Mesenchymal stem cell (in vitro differentiated cells and primary cell): ENCODE measurements at regions not wholly inside any gene's neighbourhood (a gene's known extent, or its start where the extent isn't known, plus 50 kb on each side); places are given as distances from the start of the nearest gene placed in this dataset.
A peak's percentile ranks its signal among the peaks of the same experiment; 100 is the strongest.

Experiments
- DNase-seq: peaks from one replicate; pipeline ENCODE4 v3.0.0-alpha.2; 2013
- H2AFZ ChIP-seq: one replicate; pipeline ENCODE4 v1.6.1; 2013; ENCODE audit warnings: low read depth, mild to moderate bottlenecking, control low read depth, inconsistent platforms, low read length, moderate library complexity
- H2AK5ac ChIP-seq: 2 replicates; pipeline ENCODE4 v1.6.1; 2013; ENCODE audit warnings: low read length, moderate library complexity, mild to moderate bottlenecking, inconsistent platforms; ENCODE audit not compliant: severe bottlenecking
- H2BK120ac ChIP-seq: one replicate; pipeline ENCODE4 v1.6.1; 2013; ENCODE audit warnings: low read depth, mild to moderate bottlenecking, inconsistent platforms, low read length, moderate library complexity
- H2BK12ac ChIP-seq, 2 experiments: one replicate each; pipeline ENCODE4 v1.6.1; 2013; ENCODE audit warnings: inconsistent platforms in 2 of 2, low read length in 2 of 2, mild to moderate bottlenecking in 2 of 2, moderate library complexity in 2 of 2, control low read depth in 1 of 2
- H2BK15ac ChIP-seq: one replicate; pipeline ENCODE4 v1.6.1; 2013; ENCODE audit warnings: mild to moderate bottlenecking, low read depth, inconsistent platforms; ENCODE audit not compliant: poor library complexity, severe bottlenecking
- H2BK5ac ChIP-seq: 2 replicates; pipeline ENCODE4 v1.6.1; 2013; ENCODE audit warnings: low read depth, mild to moderate bottlenecking, low read length, control low read depth, inconsistent platforms; ENCODE audit not compliant: poor library complexity, severe bottlenecking
- H3K14ac ChIP-seq, 2 experiments: one replicate each; pipeline ENCODE4 v1.6.1; 2013; ENCODE audit warnings: inconsistent platforms in 2 of 2, low read length in 2 of 2, control low read depth in 1 of 2, mild to moderate bottlenecking in 1 of 2, moderate library complexity in 1 of 2
- H3K18ac ChIP-seq, 2 experiments: one replicate each; pipeline ENCODE4 v1.6.1; 2013; ENCODE audit warnings: inconsistent platforms in 2 of 2, low read length in 2 of 2, control low read depth in 1 of 2, low read depth in 1 of 2, mild to moderate bottlenecking in 1 of 2
- H3K23ac ChIP-seq, 2 experiments: one replicate each; pipeline ENCODE4 v1.6.1; 2013; ENCODE audit warnings: inconsistent platforms in 2 of 2, low read length in 2 of 2, mild to moderate bottlenecking in 2 of 2, moderate library complexity in 2 of 2, control low read depth in 1 of 2
- H3K27ac ChIP-seq: 2 replicates; pipeline ENCODE4 v1.5.1; 2013; ENCODE audit warnings: mild to moderate bottlenecking, moderate library complexity, low read length, control low read depth, inconsistent platforms; ENCODE audit not compliant: poor library complexity, severe bottlenecking
- H3K27me3 ChIP-seq, 2 experiments: 2 replicates each; pipeline versions ENCODE4 v1.6.1 to v1.7.0; 2013; ENCODE audit warnings: low read length in 2 of 2, mild to moderate bottlenecking in 2 of 2, moderate library complexity in 2 of 2, control low read depth in 1 of 2, inconsistent platforms in 1 of 2; ENCODE audit not compliant: control insufficient read depth in 1 of 2, insufficient read depth in 1 of 2
- H3K36me3 ChIP-seq, 2 experiments: 2 replicates each; pipeline versions ENCODE4 v1.6.1 to v1.7.0; 2013; ENCODE audit warnings: low read length in 2 of 2, control low read depth in 1 of 2, inconsistent platforms in 1 of 2, low read depth in 1 of 2, mild to moderate bottlenecking in 1 of 2; ENCODE audit not compliant: insufficient read depth in 2 of 2, control insufficient read depth in 1 of 2
- H3K4ac ChIP-seq, 2 experiments: one replicate each; pipeline ENCODE4 v1.6.1; 2013; ENCODE audit warnings: inconsistent platforms in 2 of 2, low read length in 2 of 2, mild to moderate bottlenecking in 2 of 2, moderate library complexity in 2 of 2, control low read depth in 1 of 2, low read depth in 1 of 2
- H3K4me1 ChIP-seq: 2 replicates; pipeline ENCODE4 v1.6.1; 2013; ENCODE audit warnings: low read depth, low read length, control low read depth; ENCODE audit not compliant: control insufficient read depth, insufficient read depth
- H3K4me2 ChIP-seq: 2 replicates; pipeline ENCODE4 v1.6.1; 2013; ENCODE audit warnings: low read length, mild to moderate bottlenecking, inconsistent platforms; ENCODE audit not compliant: poor library complexity, severe bottlenecking
- H3K4me3 ChIP-seq, 2 experiments: 2 replicates each; pipeline versions ENCODE4 v1.5.1 to v1.7.0; 2013; ENCODE audit warnings: low read length in 2 of 2, mild to moderate bottlenecking in 2 of 2, control low read depth in 1 of 2, low read depth in 1 of 2; ENCODE audit not compliant: insufficient read depth in 1 of 2
- H3K79me1 ChIP-seq: replicated peaks from 2 replicates; pipeline ENCODE4 v1.6.1; 2013; ENCODE audit warnings: mild to moderate bottlenecking, control low read depth, low read length, inconsistent platforms; ENCODE audit not compliant: poor library complexity, severe bottlenecking
- H3K9ac ChIP-seq: 2 replicates; pipeline ENCODE4 v1.7.0; 2013; ENCODE audit warnings: mild to moderate bottlenecking, low read length, moderate library complexity
- H3K9me3 ChIP-seq: 2 replicates; pipeline ENCODE4 v1.7.0; 2013; ENCODE audit warnings: mild to moderate bottlenecking, low read length; ENCODE audit not compliant: control insufficient read depth
- H4K8ac ChIP-seq: one replicate; pipeline ENCODE4 v1.6.1; 2013; ENCODE audit warnings: inconsistent platforms, mild to moderate bottlenecking, low read length, moderate library complexity
- H4K91ac ChIP-seq: one replicate; pipeline ENCODE4 v1.6.1; 2013; ENCODE audit warnings: mild to moderate bottlenecking, low read length, inconsistent platforms
- WGBS: methylation state at CpG from one replicate; pipeline ENCODE4 v1.1.7; 2013; ENCODE audit warnings: mixed read lengths; 5-methylcytosine and 5-hydroxymethylcytosine counted together

DNA sequence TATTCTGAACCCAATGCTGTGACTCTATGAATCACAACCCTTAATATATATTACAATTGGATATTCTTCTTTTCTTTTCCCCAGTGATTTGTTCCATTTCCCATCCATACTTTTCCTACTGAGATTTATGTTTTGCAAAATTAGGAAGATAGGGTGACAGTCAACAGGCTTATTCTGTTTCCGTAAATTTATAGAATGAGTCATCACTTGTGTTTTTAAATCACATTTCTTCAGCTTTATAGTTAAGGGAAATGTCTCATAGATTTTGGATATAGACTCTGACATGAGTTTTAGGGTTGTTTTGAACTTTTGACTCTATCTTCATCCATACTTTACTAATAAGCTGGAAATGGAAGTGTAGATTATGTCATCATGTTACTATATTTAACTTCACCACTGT is 661.6 kb upstream of the FBXO33 start:
- no peaks in the 10 kb centered on the region for H3K9me3 ChIP-seq
- no peak overlapping the region for H2AK5ac ChIP-seq
- H3K18ac ChIP-seq, result no peak overlapping the region
- H3K79me1 ChIP-seq, result no peaks in the 10 kb centered on the region
- H3K9ac ChIP-seq, result no peak overlapping the region
- H3K4me3 ChIP-seq, result no peak overlapping the region
- H2AFZ ChIP-seq, result no peak overlapping the region
- H4K8ac ChIP-seq, result no peak overlapping the region
- no peak overlapping the region for H2BK12ac ChIP-seq
- no peaks in the 10 kb centered on the region for H3K36me3 ChIP-seq
- no peaks in the 10 kb centered on the region for H3K4me1 ChIP-seq
- H2BK5ac ChIP-seq, result no peak overlapping the region
- DNase-seq, result no peak
- no peaks in the 10 kb centered on the region for H3K27me3 ChIP-seq
- no peak overlapping the region for H3K14ac ChIP-seq
- H2BK15ac ChIP-seq, result no peak overlapping the region
- H2BK120ac ChIP-seq, result no peak overlapping the region
- no peak overlapping the region for H4K91ac ChIP-seq
- no peak overlapping the region for H3K4me2 ChIP-seq
- no CpG with 5 or more reads among the region's 1 CpG for WGBS
- no peak overlapping the region for H3K4ac ChIP-seq
- no peak overlapping the region for H3K23ac ChIP-seq
- H3K27ac ChIP-seq, result no peak overlapping the region

DNA sequence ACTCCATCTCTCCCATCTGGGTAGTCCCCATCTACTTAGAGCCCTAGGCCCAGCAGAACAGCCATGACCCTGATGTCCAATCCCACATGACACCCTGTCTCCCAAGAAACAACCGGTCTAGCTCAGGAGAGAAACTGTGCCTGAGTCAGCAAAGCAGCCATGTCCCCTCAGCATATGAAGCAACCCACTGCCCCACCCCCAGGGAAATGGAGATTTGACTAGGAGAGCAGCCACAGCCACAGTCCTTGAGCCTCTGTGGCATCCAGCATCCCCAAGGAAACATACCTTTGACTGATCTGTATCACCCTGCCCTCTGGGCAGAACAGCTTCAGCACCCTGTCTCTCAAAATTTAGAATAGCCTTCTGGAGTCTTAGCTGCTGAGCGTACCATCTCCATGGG is 641.9 kb upstream of the FBXO33 start:
- peaks cover 6% of the 10 kb centered on the region for H3K9me3 ChIP-seq
- no peak overlapping the region for H3K27ac ChIP-seq
- H4K91ac ChIP-seq, result no peak overlapping the region
- no peak overlapping the region for H3K4me2 ChIP-seq
- no peak for DNase-seq
- H2BK15ac ChIP-seq, result no peak overlapping the region
- H3K9ac ChIP-seq, result no peak overlapping the region
- no peak overlapping the region for H4K8ac ChIP-seq
- no peak overlapping the region for H3K14ac ChIP-seq
- H3K79me1 ChIP-seq, result no peaks in the 10 kb centered on the region
- no peak overlapping the region for H3K4me3 ChIP-seq
- H3K23ac ChIP-seq, result no peak overlapping the region
- no peak overlapping the region for H3K18ac ChIP-seq
- H2BK12ac ChIP-seq, result no peak overlapping the region
- H2AK5ac ChIP-seq, result no peak overlapping the region
- H3K36me3 ChIP-seq, result no peaks in the 10 kb centered on the region
- H2BK120ac ChIP-seq, result no peak overlapping the region
- H3K4ac ChIP-seq, result no peak overlapping the region
- H2BK5ac ChIP-seq, result no peak overlapping the region
- no peaks in the 10 kb centered on the region for H3K4me1 ChIP-seq
- 97% methylated on average over 2 of the region's 2 CpGs for WGBS
- no peak overlapping the region for H2AFZ ChIP-seq
- no peaks in the 10 kb centered on the region for H3K27me3 ChIP-seq

GRCh38 chr14:40072175-40072574 is 639.9 kb upstream of the FBXO33 start:
- no peak overlapping the region for H3K4me3 ChIP-seq
- no peak overlapping the region for H4K91ac ChIP-seq
- no peak overlapping the region for H3K18ac ChIP-seq
- no peak overlapping the region for H3K23ac ChIP-seq
- DNase-seq, result no peak
- peaks cover 6% of the 10 kb centered on the region for H3K9me3 ChIP-seq
- H4K8ac ChIP-seq, result no peak overlapping the region
- no peak overlapping the region for H2AK5ac ChIP-seq
- no peak overlapping the region for H3K4me2 ChIP-seq
- H3K4me1 ChIP-seq, result no peaks in the 10 kb centered on the region
- H3K14ac ChIP-seq, result no peak overlapping the region
- H2BK5ac ChIP-seq, result no peak overlapping the region
- H3K27me3 ChIP-seq, result no peaks in the 10 kb centered on the region
- H3K79me1 ChIP-seq, result no peaks in the 10 kb centered on the region
- H3K36me3 ChIP-seq, result no peaks in the 10 kb centered on the region
- no peak overlapping the region for H2BK120ac ChIP-seq
- no peak overlapping the region for H2AFZ ChIP-seq
- WGBS, result 100% methylated on average over 1 of the region's 1 CpG
- no peak overlapping the region for H3K4ac ChIP-seq
- no peak overlapping the region for H3K9ac ChIP-seq
- no peak overlapping the region for H2BK12ac ChIP-seq
- no peak overlapping the region for H3K27ac ChIP-seq
- H2BK15ac ChIP-seq, result no peak overlapping the region

GRCh38 chr14:40058901-40059897 is 627.0 kb upstream of the FBXO33 start:
- no peak overlapping the region for H3K4ac ChIP-seq
- 19% methylated on average over 2 of the region's 8 CpGs for WGBS
- peak overlapping the region; percentile 80 for H3K27ac ChIP-seq
- no peak overlapping the region for H3K23ac ChIP-seq
- no peak overlapping the region for H3K4me3 ChIP-seq
- H3K36me3 ChIP-seq, result no peaks in the 10 kb centered on the region
- H2BK5ac ChIP-seq, result no peak overlapping the region
- H2AFZ ChIP-seq, result no peak overlapping the region
- H3K4me1 ChIP-seq, result no peaks in the 10 kb centered on the region
- no peak overlapping the region for H4K8ac ChIP-seq
- H3K18ac ChIP-seq, result no peak overlapping the region
- H3K14ac ChIP-seq, result no peak overlapping the region
- peak; percentile 37 for DNase-seq
- H3K79me1 ChIP-seq, result no peaks in the 10 kb centered on the region
- no peak overlapping the region for H2BK12ac ChIP-seq
- H2BK15ac ChIP-seq, result no peak overlapping the region
- H2BK120ac ChIP-seq, result no peak overlapping the region
- no peak overlapping the region for H4K91ac ChIP-seq
- no peak overlapping the region for H2AK5ac ChIP-seq
- H3K27me3 ChIP-seq, result no peaks in the 10 kb centered on the region
- peaks cover 4% of the 10 kb centered on the region for H3K9me3 ChIP-seq
- H3K4me2 ChIP-seq, result no peak overlapping the region
- no peak overlapping the region for H3K9ac ChIP-seq
